C4-2B (cell line): ENCODE measurements at regions not wholly inside any gene's neighbourhood (a gene's known extent, or its start where the extent isn't known, plus 50 kb on each side); places are given as distances from the start of the nearest gene placed in this dataset.

Experiments used
- ZFX ChIP-seq: fragments of 450-650 bp; IDR thresholded peaks from 2 replicates; pipeline ENCODE4 v1.6.1; 2017
- TF ChIP-seq, protein P1 (sequence below): fragments of 450-650 bp; conservative IDR thresholded peaks from 2 replicates; pipeline ENCODE4 v1.5.1; 2017; ENCODE audit warnings: mild to moderate bottlenecking

DNA sequence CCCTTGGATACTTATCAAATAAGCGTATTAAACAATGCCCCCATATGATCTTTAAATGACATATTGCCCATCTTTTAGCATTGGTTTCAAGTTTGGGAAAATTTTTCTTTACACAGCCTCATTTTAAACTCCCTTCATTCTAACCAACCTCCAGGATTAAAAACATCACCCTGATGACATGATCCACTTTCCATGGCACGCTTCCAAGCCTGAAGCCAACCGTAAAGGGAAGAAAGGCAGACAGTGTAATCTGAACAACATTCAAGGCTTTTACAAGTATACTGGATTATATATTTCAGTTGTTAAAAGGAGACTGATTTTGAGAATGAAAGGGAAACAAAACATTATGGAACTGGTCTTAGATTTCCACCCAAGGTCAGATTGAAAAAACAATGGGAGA lies 1721.9 kb downstream of the OLFM4 start:
- TF ChIP-seq, protein P1, sequence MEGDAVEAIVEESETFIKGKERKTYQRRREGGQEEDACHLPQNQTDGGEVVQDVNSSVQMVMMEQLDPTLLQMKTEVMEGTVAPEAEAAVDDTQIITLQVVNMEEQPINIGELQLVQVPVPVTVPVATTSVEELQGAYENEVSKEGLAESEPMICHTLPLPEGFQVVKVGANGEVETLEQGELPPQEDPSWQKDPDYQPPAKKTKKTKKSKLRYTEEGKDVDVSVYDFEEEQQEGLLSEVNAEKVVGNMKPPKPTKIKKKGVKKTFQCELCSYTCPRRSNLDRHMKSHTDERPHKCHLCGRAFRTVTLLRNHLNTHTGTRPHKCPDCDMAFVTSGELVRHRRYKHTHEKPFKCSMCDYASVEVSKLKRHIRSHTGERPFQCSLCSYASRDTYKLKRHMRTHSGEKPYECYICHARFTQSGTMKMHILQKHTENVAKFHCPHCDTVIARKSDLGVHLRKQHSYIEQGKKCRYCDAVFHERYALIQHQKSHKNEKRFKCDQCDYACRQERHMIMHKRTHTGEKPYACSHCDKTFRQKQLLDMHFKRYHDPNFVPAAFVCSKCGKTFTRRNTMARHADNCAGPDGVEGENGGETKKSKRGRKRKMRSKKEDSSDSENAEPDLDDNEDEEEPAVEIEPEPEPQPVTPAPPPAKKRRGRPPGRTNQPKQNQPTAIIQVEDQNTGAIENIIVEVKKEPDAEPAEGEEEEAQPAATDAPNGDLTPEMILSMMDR, result no peak
- TF ChIP-seq ZFX, result no peak
